Islet of Langerhans (tissue), 1 donor: ENCODE measurements at regions not wholly inside any gene's neighbourhood (a gene's known extent, or its start where the extent isn't known, plus 50 kb on each side); places are given as distances from the start of the nearest gene placed in this dataset.

Experiments used
- FAIRE-seq: peaks from one replicate; lab custom pipeline; 2011; peaks lifted over from hg19 to GRCh38; lab: Jason Lieb, UNC

- FAIRE-seq: no peak
These were observed 52.8 kb upstream of the KLF6 start for GRCh38 chr10:3837647-3838459.

GRCh38 chr10:3836222-3836820 lies 51.3 kb upstream of the KLF6 start:
- no peak for FAIRE-seq

GRCh38 chr10:3835770-3836169 lies 50.8 kb upstream of the KLF6 start:
- peak; percentile 47 for FAIRE-seq

GRCh38 chr10:3834947-3835346 lies 49.9 kb upstream of the KLF6 start:
- FAIRE-seq: no peak
